PC-3 (cell line): ENCODE measurements at regions not wholly inside any gene's neighbourhood (a gene's known extent, or its start where the extent isn't known, plus 50 kb on each side); places are given as distances from the start of the nearest gene placed in this dataset.

ENCODE experiments used
- ATAC-seq: fragments of 200-7000 bp; cut with Tn5 transposase; 2 replicates; pipeline ENCODE4 v1.9.1; 2020; ENCODE audit warnings: mild to moderate bottlenecking, moderate library complexity
- BruUV-seq: library from RNA; stranded (reverse); fragments of 400-500 nt; replicated peaks from 2 replicates; lab custom pipeline; 2021; lab: Mats Ljungman, UMichigan
- CTCF ChIA-PET: fragments of 300-600 bp; sonication (Branson Sonifier 250); formaldehyde crosslinking; loops from one replicate; lab custom pipeline; 2022; ENCODE audit warnings: antibody characterized with exemption; lab: Charles Lee
- POLR2A ChIA-PET: fragments of 300-600 bp; sonication (Branson Sonifier 250); formaldehyde crosslinking; loops from one replicate; lab custom pipeline; 2022; ENCODE audit warnings: antibody characterized with exemption; ENCODE audit not compliant: unreplicated experiment; lab: Charles Lee
- DNase-seq: peaks from one replicate; pipeline ENCODE4 v3.0.0-alpha.2; 2015
- H2AFZ ChIP-seq: fragments of 300-600 bp; sonication (generic); 2 replicates; pipeline ENCODE4 v1.6.0; 2016; ENCODE audit warnings: antibody characterized with exemption, low read length
- H3F3A ChIP-seq: fragments of 300-600 bp; sonication (generic); one replicate; pipeline ENCODE4 v1.6.0; 2017; ENCODE audit warnings: antibody characterized with exemption, low read length, control low read depth, mild to moderate bottlenecking; ENCODE audit not compliant: unreplicated experiment
- H3K27ac ChIP-seq: fragments of 300-600 bp; sonication (generic); 2 replicates; pipeline ENCODE4 v1.5.1; 2016; ENCODE audit warnings: mild to moderate bottlenecking, low read length
- H3K27me3 ChIP-seq: fragments of 300-600 bp; sonication (generic); 2 replicates; pipeline ENCODE4 v1.6.1; 2016; ENCODE audit warnings: low read length, mixed read lengths
- H3K36me3 ChIP-seq: fragments of 300-600 bp; sonication (generic); 2 replicates; pipeline ENCODE4 v1.6.1; 2016; ENCODE audit warnings: low read depth, mixed run types, low read length, mixed read lengths
- H3K4me1 ChIP-seq: fragments of 300-600 bp; sonication (generic); 2 replicates; pipeline ENCODE4 v1.5.1; 2016; ENCODE audit warnings: low read length; ENCODE audit not compliant: insufficient read depth
- H3K4me2 ChIP-seq: fragments of 300-600 bp; sonication (generic); 2 replicates; pipeline ENCODE4 v1.6.0; 2016; ENCODE audit warnings: low read length
- H3K4me3 ChIP-seq: fragments of 300-600 bp; sonication (generic); 2 replicates; pipeline ENCODE4 v1.5.1; 2016; ENCODE audit warnings: mild to moderate bottlenecking, low read length, mixed read lengths
- H3K79me2 ChIP-seq: fragments of 300-600 bp; sonication (generic); 2 replicates; pipeline ENCODE4 v1.6.1; 2017; ENCODE audit warnings: low read length, mixed read lengths
- H3K9ac ChIP-seq: fragments of 300-600 bp; sonication (generic); 2 replicates; pipeline ENCODE4 v1.6.0; 2016; ENCODE audit warnings: mild to moderate bottlenecking, low read length
- H3K9me2 ChIP-seq: fragments of 300-600 bp; sonication (generic); replicated peaks from 2 replicates; pipeline ENCODE4 v1.6.1; 2016; ENCODE audit warnings: mixed run types, low read length, mixed read lengths
- H3K9me3 ChIP-seq: fragments of 300-600 bp; sonication (generic); 2 replicates; pipeline ENCODE4 v1.6.1; 2016; ENCODE audit warnings: low read length, mixed read lengths
- H4K20me1 ChIP-seq: fragments of 300-600 bp; sonication (generic); 2 replicates; pipeline ENCODE4 v1.6.1; 2016; ENCODE audit warnings: low read length, mixed read lengths
- EZH2 ChIP-seq: fragments of 300-600 bp; sonication (generic); IDR thresholded peaks from one replicate; pipeline ENCODE4 v1.6.1; 2017; ENCODE audit warnings: antibody characterized with exemption, mild to moderate bottlenecking, low read length; ENCODE audit not compliant: unreplicated experiment
- EZH2phosphoT487 ChIP-seq: fragments of 300-600 bp; sonication (generic); IDR thresholded peaks from 2 replicates; pipeline ENCODE4 v1.6.1; 2018; ENCODE audit warnings: mild to moderate bottlenecking, antibody characterized with exemption, low read length, borderline replicate concordance
- intact Hi-C: fragments of 100-400 bp; cut with micrococcal nuclease; formaldehyde crosslinking; loops from 2 replicates; pipeline ENCODE4 v1.9.0; 2023
- TF ChIP-seq, protein P1 (sequence below): fragments of 300-600 bp; sonication (generic); conservative IDR thresholded peaks from 2 replicates; pipeline ENCODE4 v1.5.1; 2017; ENCODE audit warnings: antibody characterized with exemption, low read depth, mild to moderate bottlenecking, low read length

DNA sequence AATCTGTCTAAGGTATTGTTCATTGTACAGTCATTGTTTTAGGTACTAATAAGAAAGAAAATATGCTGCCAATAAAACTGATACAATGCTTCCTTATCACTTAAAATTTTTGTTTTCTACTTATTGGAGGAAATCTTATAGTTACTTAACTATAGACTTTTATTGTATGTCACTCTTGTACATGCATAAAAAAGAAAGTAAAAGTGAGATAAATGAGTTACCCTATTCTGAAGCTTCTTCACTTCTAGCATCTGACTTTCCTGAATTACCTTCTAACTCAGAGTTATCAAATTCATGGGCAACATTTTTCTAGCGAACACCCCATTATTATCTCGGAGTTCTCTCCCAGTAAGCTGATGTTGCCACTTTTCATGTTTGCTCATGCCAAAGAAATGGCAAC, 504.9 kb downstream of the SH2D4B start:
- Histone ChIP-seq H3K4me2 (no peak overlapping the region), H3K9me2 (no peaks in the 10 kb centered on the region), H3K27ac (no peak overlapping the region), H3K9ac (no peak overlapping the region), H3K4me3 (no peak overlapping the region), H2AFZ (no peak overlapping the region), H4K20me1 (no peaks in the 10 kb centered on the region), H3K4me1 (no peaks in the 10 kb centered on the region), H3K36me3 (no peaks in the 10 kb centered on the region), H3F3A (no peaks in the 10 kb centered on the region), H3K27me3 (no peaks in the 10 kb centered on the region), H3K79me2 (no peaks in the 10 kb centered on the region), H3K9me3 (no peaks in the 10 kb centered on the region)
- ChIA-PET POLR2A (no interaction called here), CTCF (no interaction called here)
- intact Hi-C loops: no loop called here
- no TSS peak for BruUV-seq
- TF ChIP-seq EZH2 (no peak), EZH2phosphoT487 (no peak)
- TF ChIP-seq, protein P1, sequence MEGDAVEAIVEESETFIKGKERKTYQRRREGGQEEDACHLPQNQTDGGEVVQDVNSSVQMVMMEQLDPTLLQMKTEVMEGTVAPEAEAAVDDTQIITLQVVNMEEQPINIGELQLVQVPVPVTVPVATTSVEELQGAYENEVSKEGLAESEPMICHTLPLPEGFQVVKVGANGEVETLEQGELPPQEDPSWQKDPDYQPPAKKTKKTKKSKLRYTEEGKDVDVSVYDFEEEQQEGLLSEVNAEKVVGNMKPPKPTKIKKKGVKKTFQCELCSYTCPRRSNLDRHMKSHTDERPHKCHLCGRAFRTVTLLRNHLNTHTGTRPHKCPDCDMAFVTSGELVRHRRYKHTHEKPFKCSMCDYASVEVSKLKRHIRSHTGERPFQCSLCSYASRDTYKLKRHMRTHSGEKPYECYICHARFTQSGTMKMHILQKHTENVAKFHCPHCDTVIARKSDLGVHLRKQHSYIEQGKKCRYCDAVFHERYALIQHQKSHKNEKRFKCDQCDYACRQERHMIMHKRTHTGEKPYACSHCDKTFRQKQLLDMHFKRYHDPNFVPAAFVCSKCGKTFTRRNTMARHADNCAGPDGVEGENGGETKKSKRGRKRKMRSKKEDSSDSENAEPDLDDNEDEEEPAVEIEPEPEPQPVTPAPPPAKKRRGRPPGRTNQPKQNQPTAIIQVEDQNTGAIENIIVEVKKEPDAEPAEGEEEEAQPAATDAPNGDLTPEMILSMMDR: no peak
- no peak for DNase-seq
- ATAC-seq: no peak

DNA sequence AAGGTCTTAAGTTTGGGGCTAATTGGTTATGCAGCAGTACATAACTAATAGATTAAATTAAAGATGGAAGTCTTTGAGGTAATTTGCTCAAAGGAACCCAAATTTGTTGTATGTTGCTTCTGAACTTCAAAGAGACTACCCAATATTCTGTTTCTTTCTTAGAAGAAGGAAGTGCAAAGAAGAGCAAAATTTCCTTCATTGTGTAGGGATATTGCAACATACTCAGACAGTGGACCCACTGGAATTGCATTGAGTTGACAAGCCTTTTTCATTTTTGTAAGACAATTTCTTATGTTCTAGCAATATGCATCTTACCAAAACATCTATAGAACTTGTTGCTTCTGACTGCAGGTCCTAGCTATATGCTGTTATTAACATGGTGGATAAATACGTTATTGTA, 527.8 kb downstream of the SH2D4B start:
- Histone ChIP-seq H3F3A (no peaks in the 10 kb centered on the region), H2AFZ (no peak overlapping the region), H3K4me1 (no peaks in the 10 kb centered on the region), H3K9me2 (no peaks in the 10 kb centered on the region), H4K20me1 (no peaks in the 10 kb centered on the region), H3K4me2 (no peak overlapping the region), H3K36me3 (no peaks in the 10 kb centered on the region), H3K27ac (no peak overlapping the region), H3K9ac (no peak overlapping the region), H3K27me3 (no peaks in the 10 kb centered on the region), H3K79me2 (no peaks in the 10 kb centered on the region), H3K4me3 (no peak overlapping the region), H3K9me3 (no peaks in the 10 kb centered on the region)
- ChIA-PET CTCF (no interaction called here), POLR2A (no interaction called here)
- ATAC-seq: no peak
- DNase-seq: no peak
- BruUV-seq: no TSS peak
- TF ChIP-seq EZH2 (no peak), EZH2phosphoT487 (no peak)
- TF ChIP-seq, protein P1: no peak
- intact Hi-C loops: no loop called here

DNA sequence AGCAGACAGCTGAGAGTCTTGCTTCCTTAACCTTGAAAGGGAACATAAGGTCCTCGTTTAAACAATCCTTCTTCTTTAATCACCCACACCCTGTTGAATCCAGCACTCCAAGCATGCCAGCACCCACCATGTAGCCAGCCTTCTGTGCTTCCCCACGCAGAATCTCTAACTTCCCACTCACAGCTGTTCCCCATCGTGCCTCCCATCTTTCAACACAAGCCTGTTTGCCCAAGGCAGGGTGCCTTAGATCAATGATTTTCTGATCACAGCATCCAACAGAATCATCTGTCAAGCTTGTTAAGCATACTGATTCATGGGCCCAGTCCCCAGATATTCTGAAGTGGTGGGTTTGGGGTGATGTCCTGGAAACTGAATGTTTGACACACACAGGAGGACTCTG, 530.8 kb downstream of the SH2D4B start:
- ATAC-seq: no peak
- Histone ChIP-seq H3F3A (no peaks in the 10 kb centered on the region), H3K9me3 (no peaks in the 10 kb centered on the region), H3K4me1 (no peaks in the 10 kb centered on the region), H3K27ac (no peak overlapping the region), H3K27me3 (no peaks in the 10 kb centered on the region), H2AFZ (no peak overlapping the region), H3K9me2 (no peaks in the 10 kb centered on the region), H3K4me3 (no peak overlapping the region), H3K9ac (no peak overlapping the region), H3K79me2 (no peaks in the 10 kb centered on the region), H4K20me1 (no peaks in the 10 kb centered on the region), H3K4me2 (no peak overlapping the region), H3K36me3 (no peaks in the 10 kb centered on the region)
- BruUV-seq: no TSS peak
- DNase-seq: no peak
- CTCF ChIA-PET: no interaction called here
- TF ChIP-seq EZH2 (no peak), EZH2phosphoT487 (no peak)
- TF ChIP-seq, protein P1: no peak
- intact Hi-C loops: no loop called here
- POLR2A ChIA-PET: no interaction called here
